ENCODE measurements at regions not wholly inside any gene's neighbourhood (a gene's known extent, or its start where the extent isn't known, plus 50 kb on each side); places are given as distances from the start of the nearest gene placed in this dataset.
A peak's percentile ranks its signal among the peaks of the same experiment; 100 is the strongest.
"Not testable (repeated sequence)": the region's sequence is repeated elsewhere in the genome, so short reads cannot be mapped to it uniquely, and the experiment has no call there.

DNA sequence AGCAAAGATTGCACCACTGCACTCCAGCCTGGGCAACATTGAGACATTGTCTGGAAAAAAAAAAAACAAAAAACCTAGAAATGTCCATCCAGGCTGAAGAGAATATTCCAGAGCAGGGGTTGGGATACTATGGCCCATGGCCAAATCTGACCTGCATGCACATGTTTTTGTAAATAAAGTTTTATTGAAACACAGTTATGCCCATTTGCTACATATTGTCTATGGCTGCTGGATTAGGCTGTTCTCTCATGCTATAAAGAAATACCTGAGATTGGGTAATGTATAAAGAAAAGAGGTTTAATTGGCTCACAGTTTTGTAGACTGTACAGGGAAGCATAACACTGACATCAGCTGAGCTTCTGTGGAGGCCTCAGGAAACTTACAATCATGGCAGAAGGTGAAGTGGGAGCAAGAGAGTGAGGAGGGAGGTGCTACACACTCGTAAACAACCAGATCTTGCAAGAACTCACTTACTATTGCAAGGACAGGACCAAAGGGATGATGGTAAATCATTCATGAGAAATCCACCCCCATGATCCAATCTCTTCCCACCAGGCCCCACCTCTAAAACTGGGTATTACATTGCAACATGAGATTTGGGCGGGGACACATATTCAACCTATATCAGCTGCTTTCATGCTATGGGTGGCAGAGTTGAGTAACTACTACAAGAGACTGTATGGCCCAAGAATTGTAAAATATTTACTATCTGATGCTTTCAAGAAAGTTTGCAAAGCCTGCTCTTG, 137.8 kb upstream of the ROPN1B start:
- DNase-seq, result not testable (repeated sequence)

GRCh38 chr3:125835562-125835961, 133.4 kb upstream of the ROPN1B start:
- DNase-seq, result not testable (repeated sequence)

GRCh38 chr3:125836011-125836551, 132.9 kb upstream of the ROPN1B start:
- peak; percentile 18 for DNase-seq

DNA sequence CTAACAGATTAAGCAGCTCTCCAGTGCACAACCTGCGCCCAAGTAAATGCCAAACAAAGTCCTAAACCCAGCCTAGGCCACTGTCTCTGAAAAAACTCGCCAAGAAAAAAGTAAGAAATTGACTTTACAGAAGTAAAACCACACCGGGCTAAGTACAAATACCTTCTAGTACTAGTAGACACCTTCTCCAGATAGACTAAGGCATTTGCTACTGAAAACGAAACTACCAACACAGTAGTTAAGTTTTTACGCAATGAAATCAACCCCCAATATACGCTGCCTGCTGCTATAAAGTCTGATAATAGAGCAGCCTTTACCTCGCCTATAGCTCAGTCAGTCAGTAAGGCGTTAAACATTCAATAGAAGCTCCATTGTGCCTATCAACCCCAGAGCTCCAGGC, 132.2 kb upstream of the ROPN1B start:
- DNase-seq, result not testable (repeated sequence)

DNA sequence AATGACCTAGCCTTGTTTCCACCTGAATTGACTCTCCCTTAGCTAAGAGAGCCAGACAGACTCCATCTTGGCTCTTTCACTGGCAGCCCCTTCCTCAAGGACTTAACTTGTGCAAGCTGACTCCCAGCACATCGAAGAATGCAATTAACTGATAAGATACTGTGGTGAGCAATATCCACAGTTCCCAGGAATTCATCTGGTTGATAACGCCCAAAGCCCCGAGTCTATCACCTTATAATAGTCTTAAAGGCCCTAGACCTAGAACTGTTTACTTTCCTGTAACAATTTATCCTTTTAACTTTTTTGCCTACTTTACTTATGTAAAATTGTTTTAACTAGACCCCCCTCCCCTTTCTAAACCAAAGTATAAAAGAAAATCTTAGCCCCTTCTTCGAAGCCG, 130.1 kb upstream of the ROPN1B start:
- DNase-seq, result not testable (repeated sequence)

DNA sequence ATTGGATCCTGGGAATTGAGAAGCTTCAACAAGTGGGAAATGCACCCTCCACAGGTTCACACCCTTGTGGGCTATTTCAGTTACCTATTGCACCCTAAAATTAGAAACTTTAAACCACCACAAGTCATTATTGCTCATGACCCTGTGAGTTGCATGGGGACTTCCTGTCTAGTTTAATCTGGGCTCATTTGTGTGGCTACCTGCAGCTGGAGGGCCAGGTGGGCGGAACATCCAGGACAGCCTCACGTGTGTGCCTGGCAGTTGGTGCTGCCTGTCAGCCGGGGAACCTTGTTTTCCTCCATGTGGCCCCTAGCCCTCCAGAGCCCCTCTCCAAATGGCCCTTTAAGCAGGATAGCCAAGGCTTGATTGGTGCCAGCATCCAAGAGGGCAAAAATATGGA, 128.5 kb upstream of the ROPN1B start:
- not testable (repeated sequence) for DNase-seq

GRCh38 chr3:125847966-125848365, 121.0 kb upstream of the ROPN1B start:
- not testable (repeated sequence) for DNase-seq

- DNase-seq, result not testable (repeated sequence)
These were observed 114.0 kb upstream of the ROPN1B start for GRCh38 chr3:125855006-125855405.

DNA sequence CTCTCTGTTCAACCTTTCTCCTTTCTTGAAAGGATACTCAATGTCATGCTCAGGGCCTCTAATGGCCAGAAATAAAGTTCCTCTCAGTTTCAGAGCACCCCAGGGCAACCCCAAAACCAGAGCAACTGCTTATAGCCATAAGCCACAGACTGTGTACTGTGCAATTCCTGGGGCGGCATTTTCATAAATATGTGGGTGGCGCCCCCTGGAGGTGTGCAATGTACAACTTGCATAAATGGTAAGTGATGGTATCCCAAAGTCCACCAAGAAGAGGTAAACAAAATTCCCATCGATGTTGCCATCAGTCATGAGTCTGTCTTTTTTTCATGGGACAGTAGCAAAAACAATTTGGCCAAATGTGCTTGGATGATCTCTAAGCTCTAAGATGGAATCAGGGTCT, 108.4 kb upstream of the ROPN1B start:
- DNase-seq, result not testable (repeated sequence)

DNA sequence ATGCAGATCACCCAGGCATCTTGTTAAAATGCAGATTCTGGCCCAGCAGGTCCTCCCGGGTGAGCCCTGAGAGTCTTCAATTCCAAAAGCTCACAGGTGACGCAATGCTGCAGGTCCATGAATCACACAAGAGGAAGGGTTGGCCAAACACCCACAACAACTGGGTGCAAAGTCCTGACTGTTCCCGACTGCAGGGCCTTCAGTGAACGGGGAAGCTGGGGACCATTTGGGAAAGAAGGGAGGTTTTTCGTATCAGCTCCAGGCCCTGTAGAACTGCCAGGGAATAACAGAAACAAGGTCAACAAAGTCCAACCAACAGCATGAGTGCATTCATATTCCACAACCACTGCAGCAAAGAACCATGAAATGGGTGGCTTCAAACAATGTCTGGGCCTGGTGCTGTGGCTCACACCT, 106.1 kb upstream of the ROPN1B start:
- not testable (repeated sequence) for DNase-seq

GRCh38 chr3:125864532-125864931, 104.4 kb upstream of the ROPN1B start:
- DNase-seq, result not testable (repeated sequence)

DNA sequence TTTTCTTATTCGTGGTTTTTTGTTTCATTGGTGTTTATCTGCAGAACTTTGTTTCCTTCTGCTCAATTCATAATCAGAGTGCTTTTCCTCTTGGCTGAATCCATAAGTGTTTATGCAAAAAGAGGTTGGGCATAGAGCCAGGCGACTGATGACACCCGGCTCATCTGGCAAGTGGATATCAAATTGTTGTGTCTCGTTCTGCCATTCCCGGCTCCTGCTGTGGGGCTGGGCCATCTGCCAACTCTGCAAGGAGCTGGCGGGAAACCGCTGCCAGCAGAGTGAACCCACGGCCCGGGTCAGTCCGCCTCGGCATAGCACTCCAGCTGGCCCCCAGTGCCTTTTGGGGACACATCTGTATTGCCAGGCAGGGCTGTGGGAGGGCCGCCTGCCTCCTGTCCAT, 83.0 kb upstream of the ROPN1B start:
- not testable (repeated sequence) for DNase-seq

- DNase-seq, result not testable (repeated sequence)
These were observed 69.8 kb upstream of the ROPN1B start for GRCh38 chr3:125899181-125899580.

DNA sequence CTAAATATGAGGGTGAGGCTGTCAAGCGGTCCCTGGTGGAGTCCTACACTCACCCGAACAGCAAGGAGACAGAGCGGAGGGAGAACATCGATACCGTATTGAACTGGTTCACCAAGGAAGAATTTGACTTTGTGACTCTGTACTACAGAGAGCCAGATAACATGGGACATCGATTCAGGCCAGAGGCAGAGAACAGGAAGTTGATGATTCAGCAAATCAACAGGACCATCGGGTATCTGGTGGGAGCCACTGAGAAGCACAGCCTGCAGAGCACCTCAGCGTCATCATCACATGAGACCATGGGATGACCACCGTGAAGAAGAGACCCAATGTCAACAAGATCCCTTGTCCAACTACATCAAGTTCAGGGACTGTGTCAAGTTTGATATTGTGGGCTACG, 67.5 kb upstream of the ROPN1B start:
- DNase-seq, result not testable (repeated sequence)

DNA sequence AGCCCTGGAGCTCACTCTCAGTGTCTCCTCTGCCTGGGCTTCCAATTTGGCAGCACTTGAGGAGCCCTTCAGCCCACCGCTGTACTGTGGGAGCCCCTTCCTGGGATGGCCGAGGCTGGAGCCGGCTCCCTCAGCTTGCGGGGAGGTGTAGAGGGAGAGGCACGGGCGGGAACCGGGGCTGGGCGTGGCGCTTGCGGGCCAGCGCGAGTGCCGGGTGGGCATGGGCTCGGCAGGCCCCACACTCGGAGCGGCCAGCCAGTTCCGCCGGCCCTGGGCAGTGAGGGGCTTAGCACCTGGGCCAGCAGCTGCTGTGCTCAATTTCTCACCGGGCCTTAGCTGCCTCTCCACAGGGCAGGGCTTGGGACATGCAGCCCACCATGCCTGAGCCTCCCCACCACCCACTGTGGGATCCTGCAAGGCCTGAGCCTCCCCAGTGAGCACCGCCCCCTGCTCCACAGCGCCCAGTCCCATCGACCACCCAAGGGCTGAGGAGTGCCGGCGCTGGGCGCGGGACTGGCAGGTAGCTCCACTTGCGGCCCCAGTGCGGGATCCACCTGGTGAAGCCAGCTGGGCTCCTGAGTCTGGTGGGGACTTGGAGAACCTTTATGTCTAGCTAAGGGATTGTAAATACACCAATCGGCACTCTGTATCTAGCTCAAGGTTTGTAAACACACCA, 65.1 kb upstream of the ROPN1B start:
- DNase-seq, result not testable (repeated sequence)

DNA sequence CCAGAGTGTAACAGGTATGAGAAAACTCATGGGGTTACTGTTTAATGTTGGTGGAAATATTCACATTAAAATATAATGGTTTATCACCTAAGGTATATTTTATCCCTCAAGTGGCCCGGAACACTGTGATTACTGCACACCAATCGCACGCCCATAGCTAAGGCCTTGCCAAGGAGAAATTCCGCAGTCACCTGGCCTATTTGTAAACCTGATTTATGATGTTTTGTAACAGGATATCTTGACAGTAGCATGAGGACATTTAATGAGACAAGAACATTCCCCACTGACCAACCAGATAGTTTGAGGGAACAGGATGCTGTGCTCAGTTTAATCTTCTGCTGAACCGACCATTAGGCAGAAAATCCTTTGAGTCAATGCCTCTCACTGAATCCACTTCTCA, 61.7 kb upstream of the ROPN1B start:
- not testable (repeated sequence) for DNase-seq

- not testable (repeated sequence) for DNase-seq
These were observed 58.1 kb upstream of the ROPN1B start for GRCh38 chr3:125910851-125911250.

- not testable (repeated sequence) for DNase-seq
These were observed 54.2 kb upstream of the ROPN1B start for GRCh38 chr3:125914608-125915436.

DNA sequence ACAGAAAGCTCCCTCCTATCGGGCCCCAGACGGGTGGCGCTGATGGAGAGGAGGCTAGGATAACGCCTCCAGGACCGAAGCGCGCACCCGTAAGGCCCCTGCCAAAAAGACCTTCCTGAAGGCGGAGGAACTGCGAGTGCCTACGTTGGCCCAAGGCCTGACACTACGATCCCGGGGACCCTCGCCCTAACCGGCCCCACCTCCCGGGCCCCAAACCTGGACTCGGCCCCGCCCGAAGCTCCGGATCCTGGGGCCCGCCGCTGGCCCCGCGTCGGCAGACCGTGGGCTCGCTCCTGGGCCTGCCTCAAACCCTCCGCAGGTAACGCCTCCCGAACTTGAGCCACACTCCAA, 53.6 kb upstream of the ROPN1B start:
- not testable (repeated sequence) for DNase-seq

DNA sequence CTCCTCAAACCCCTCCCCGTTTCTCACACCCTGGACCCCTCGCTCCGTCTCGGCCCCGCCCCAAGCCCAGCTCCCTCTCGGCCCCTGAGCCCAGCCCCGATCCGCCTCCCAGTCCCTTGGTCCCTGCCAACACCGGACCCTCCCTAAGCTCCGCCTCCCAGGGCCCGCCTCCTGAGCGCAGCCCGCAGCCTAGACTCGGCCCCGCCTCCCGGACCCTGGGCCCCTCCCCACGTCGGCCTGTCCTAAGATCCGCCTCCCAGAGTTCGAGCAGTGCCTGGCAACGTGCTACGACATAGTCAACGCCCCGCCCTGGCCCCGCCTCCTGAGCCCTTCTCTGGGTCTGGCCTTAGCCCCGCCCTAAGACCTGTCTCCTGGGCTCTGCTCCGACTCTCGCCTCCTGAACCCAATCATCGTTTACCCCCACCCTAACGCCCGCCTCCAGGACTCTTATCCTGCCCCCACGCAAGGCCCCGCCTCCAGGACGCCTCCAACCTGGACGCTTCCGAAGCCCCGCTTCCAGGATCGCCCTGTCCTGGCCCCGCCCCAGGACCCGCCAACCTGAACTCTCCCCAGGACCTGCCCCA, 53.1 kb upstream of the ROPN1B start:
- DNase-seq, result peak; percentile 99

DNA sequence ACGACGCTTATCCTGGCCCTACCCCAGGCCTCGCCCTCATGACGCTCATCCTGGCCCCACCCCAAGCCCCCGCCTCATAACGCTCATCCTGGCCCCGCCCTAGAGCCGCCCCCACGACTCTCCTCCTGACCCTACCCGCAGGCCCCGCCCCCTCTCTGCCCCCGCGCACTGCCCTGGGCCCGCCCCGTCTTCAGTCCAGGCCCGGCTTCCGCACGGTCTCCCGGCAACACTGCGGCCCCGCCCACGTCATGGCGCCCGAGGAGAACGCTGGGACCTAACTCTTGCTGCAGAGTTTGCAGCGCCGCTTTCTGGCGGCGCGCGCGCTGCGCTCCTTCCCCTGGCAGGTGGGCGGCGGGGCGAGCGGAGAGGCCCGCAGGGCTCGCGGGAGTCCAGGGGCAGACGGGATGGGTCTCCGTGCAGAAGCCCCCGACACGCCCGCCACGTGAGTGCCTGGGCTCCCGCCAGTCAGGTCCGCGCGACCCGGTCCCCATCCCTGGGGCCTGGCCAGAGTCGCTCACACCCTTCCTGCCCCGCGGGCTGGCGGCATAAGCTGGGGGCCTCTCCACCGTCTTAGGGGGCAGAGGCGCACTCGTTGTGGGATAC, 52.5 kb upstream of the ROPN1B start:
- no peak for DNase-seq

GRCh38 chr3:125917020-125917549, 51.9 kb upstream of the ROPN1B start:
- not testable (repeated sequence) for DNase-seq

Measured in activated T-cell treated with anti-CD3 and anti-CD28 coated beads, Interleukin-2, amount 50 U/mL, for 1 hour (primary cell).